WERI-Rb-1 (cell line): ENCODE measurements at regions not wholly inside any gene's neighbourhood (a gene's known extent, or its start where the extent isn't known, plus 50 kb on each side); places are given as distances from the start of the nearest gene placed in this dataset.
A peak's percentile ranks its signal among the peaks of the same experiment; 100 is the strongest.

Experiments
- DNase-seq: peaks from one replicate; pipeline ENCODE4 v3.0.0-alpha.2; 2020
- H3K27ac ChIP-seq: fragments of 250-450 bp; sonication (Bioruptor Pico); 2 replicates; pipeline ENCODE4 v1.5.1; 2020; ENCODE audit warnings: mild to moderate bottlenecking, moderate library complexity
- H3K27me3 ChIP-seq: fragments of 250-450 bp; sonication (Bioruptor Pico); 2 replicates; pipeline ENCODE4 v1.5.1; 2021; ENCODE audit warnings: mild to moderate bottlenecking, low read depth, moderate library complexity; ENCODE audit not compliant: insufficient read depth, severe bottlenecking
- H3K36me3 ChIP-seq: fragments of 250-450 bp; sonication (Bioruptor Pico); 2 replicates; pipeline ENCODE4 v1.5.1; 2020; ENCODE audit warnings: mild to moderate bottlenecking, moderate library complexity
- H3K4me3 ChIP-seq: 2 replicates; pipeline ENCODE4 v1.5.1; 2011; ENCODE audit warnings: low read depth, mild to moderate bottlenecking, control low read depth, low read length
- H3K9me3 ChIP-seq: fragments of 250-450 bp; sonication (Bioruptor Pico); 2 replicates; pipeline ENCODE4 v1.5.1; 2021; ENCODE audit warnings: mild to moderate bottlenecking, moderate library complexity; ENCODE audit not compliant: severe bottlenecking
- CTCF ChIP-seq: IDR thresholded peaks from 2 replicates; pipeline ENCODE4 v1.5.1; 2011; ENCODE audit warnings: low read depth, mild to moderate bottlenecking, control low read depth, inconsistent platforms, low read length

- Histone ChIP-seq H3K36me3 (no peaks in the 10 kb centered on the region), H3K27me3 (no peaks in the 10 kb centered on the region), H3K9me3 (no peaks in the 10 kb centered on the region), H3K4me3 (no peak overlapping the region), H3K27ac (no peak overlapping the region)
- DNase-seq: no peak
- TF ChIP-seq CTCF: no peak
Measured at GRCh38 chr5:74560245-74560644, 80.3 kb downstream of the ENC1 start.

- DNase-seq: peak; percentile 11
- no peak overlapping the region for H3K27ac ChIP-seq
- TF ChIP-seq CTCF: no peak
- no peaks in the 10 kb centered on the region for H3K36me3 ChIP-seq
- H3K27me3 ChIP-seq: no peaks in the 10 kb centered on the region
- H3K4me3 ChIP-seq: no peak overlapping the region
- no peaks in the 10 kb centered on the region for H3K9me3 ChIP-seq
Measured at GRCh38 chr5:74556631-74557595, 83.6 kb downstream of the ENC1 start.

GRCh38 chr5:74556006-74556405, 84.5 kb downstream of the ENC1 start:
- H3K27ac ChIP-seq: no peak overlapping the region
- H3K9me3 ChIP-seq: no peaks in the 10 kb centered on the region
- TF ChIP-seq CTCF: no peak
- DNase-seq: no peak
- H3K27me3 ChIP-seq: no peaks in the 10 kb centered on the region
- H3K36me3 ChIP-seq: no peaks in the 10 kb centered on the region
- H3K4me3 ChIP-seq: no peak overlapping the region

GRCh38 chr5:74552101-74552500, 88.4 kb downstream of the ENC1 start:
- H3K27me3 ChIP-seq: no peaks in the 10 kb centered on the region
- H3K36me3 ChIP-seq: no peaks in the 10 kb centered on the region
- DNase-seq: no peak
- H3K4me3 ChIP-seq: no peak overlapping the region
- H3K9me3 ChIP-seq: no peaks in the 10 kb centered on the region
- H3K27ac ChIP-seq: no peak overlapping the region
- TF ChIP-seq CTCF: no peak

- no peaks in the 10 kb centered on the region for H3K9me3 ChIP-seq
- H3K4me3 ChIP-seq: no peak overlapping the region
- DNase-seq: no peak
- H3K36me3 ChIP-seq: no peaks in the 10 kb centered on the region
- no peak overlapping the region for H3K27ac ChIP-seq
- H3K27me3 ChIP-seq: no peaks in the 10 kb centered on the region
- TF ChIP-seq CTCF: no peak
Measured at GRCh38 chr5:74550927-74551326, 89.6 kb downstream of the ENC1 start.
